Hepatocyte (in vitro differentiated cells): ENCODE measurements at regions not wholly inside any gene's neighbourhood (a gene's known extent, or its start where the extent isn't known, plus 50 kb on each side); places are given as distances from the start of the nearest gene placed in this dataset.

Experiments
- DNase-seq: peaks from one replicate; pipeline ENCODE4 v3.0.0-alpha.2; 2016; ENCODE audit warnings: low spot score
- H2AFZ ChIP-seq: fragments of 200-600 bp; sonication (generic); 2 replicates; pipeline ENCODE4 v1.6.0; 2016; ENCODE audit warnings: antibody characterized with exemption, mild to moderate bottlenecking
- H3K27ac ChIP-seq: fragments of 200-600 bp; sonication (generic); 2 replicates; pipeline ENCODE4 v1.5.1; 2016; ENCODE audit warnings: mild to moderate bottlenecking
- H3K27me3 ChIP-seq: fragments of 200-600 bp; sonication (generic); 2 replicates; pipeline ENCODE4 v1.6.1; 2016
- H3K36me3 ChIP-seq: fragments of 200-600 bp; sonication (generic); replicated peaks from 2 replicates; pipeline ENCODE4 v1.5.1; 2016; ENCODE audit warnings: low read depth; ENCODE audit not compliant: insufficient read depth
- H3K4me1 ChIP-seq: fragments of 200-600 bp; sonication (generic); 2 replicates; pipeline ENCODE4 v1.5.1; 2016; ENCODE audit warnings: mild to moderate bottlenecking, moderate library complexity; ENCODE audit not compliant: insufficient read depth
- H3K4me2 ChIP-seq: fragments of 200-600 bp; sonication (generic); 2 replicates; pipeline ENCODE4 v1.6.0; 2016
- H3K4me3 ChIP-seq: fragments of 200-600 bp; sonication (generic); 2 replicates; pipeline ENCODE4 v1.5.1; 2016; ENCODE audit warnings: mild to moderate bottlenecking
- H3K79me2 ChIP-seq: fragments of 200-600 bp; sonication (generic); 2 replicates; pipeline ENCODE4 v1.6.0; 2017; ENCODE audit warnings: mild to moderate bottlenecking
- H3K9me2 ChIP-seq: fragments of 200-600 bp; sonication (generic); replicated peaks from 2 replicates; pipeline ENCODE4 v1.6.0; 2017; ENCODE audit warnings: mild to moderate bottlenecking; ENCODE audit not compliant: insufficient read depth
- H3K9me3 ChIP-seq: fragments of 200-600 bp; sonication (generic); 2 replicates; pipeline ENCODE4 v1.5.1; 2016; ENCODE audit warnings: low read depth, mild to moderate bottlenecking
- H4K20me1 ChIP-seq: fragments of 200-600 bp; sonication (generic); 2 replicates; pipeline ENCODE4 v1.6.0; 2016; ENCODE audit warnings: mild to moderate bottlenecking; ENCODE audit not compliant: insufficient read depth, poor library complexity, severe bottlenecking
- CTCF ChIP-seq: fragments of 200-600 bp; sonication (generic); IDR thresholded peaks from 2 replicates; pipeline ENCODE4 v1.5.1; 2016; ENCODE audit warnings: antibody characterized with exemption, mild to moderate bottlenecking; ENCODE audit not compliant: poor library complexity
- EZH2 ChIP-seq: fragments of 200-600 bp; sonication (generic); IDR thresholded peaks from 2 replicates; pipeline ENCODE4 v1.6.1; 2016; ENCODE audit warnings: antibody characterized with exemption, mild to moderate bottlenecking, borderline replicate concordance
- EZH2phosphoT487 ChIP-seq: fragments of 200-600 bp; sonication (generic); IDR thresholded peaks from one replicate; pipeline ENCODE4 v1.6.1; 2018; ENCODE audit warnings: antibody characterized with exemption, mild to moderate bottlenecking, low read depth, moderate library complexity; ENCODE audit not compliant: unreplicated experiment, severe bottlenecking
- WGBS: methylation state at CpG from one replicate; pipeline ENCODE4 v1.1.6; 2016; ENCODE audit warnings: low lambda C conversion rate; ENCODE audit errors: missing lambda C conversion rate; 5-methylcytosine and 5-hydroxymethylcytosine counted together

- no peak for TF ChIP-seq EZH2
- TF ChIP-seq EZH2phosphoT487: no peak
- TF ChIP-seq CTCF: no peak
- no peak overlapping the region for H3K4me3 ChIP-seq
- no peaks in the 10 kb centered on the region for H4K20me1 ChIP-seq
- WGBS: 68% methylated on average over 3 of the region's 3 CpGs
- H3K9me2 ChIP-seq: no peaks in the 10 kb centered on the region
- DNase-seq: no peak
- no peak overlapping the region for H3K27ac ChIP-seq
- no peak overlapping the region for H2AFZ ChIP-seq
- H3K36me3 ChIP-seq: no peaks in the 10 kb centered on the region
- H3K9me3 ChIP-seq: no peaks in the 10 kb centered on the region
- no peak overlapping the region for H3K4me2 ChIP-seq
- peaks cover 13% of the 10 kb centered on the region for H3K79me2 ChIP-seq
- peaks cover 5% of the 10 kb centered on the region for H3K4me1 ChIP-seq
- H3K27me3 ChIP-seq: no peaks in the 10 kb centered on the region
Observed at GRCh38 chrX:10030570-10030969, 63.4 kb downstream of the CLDN34 start.

DNA sequence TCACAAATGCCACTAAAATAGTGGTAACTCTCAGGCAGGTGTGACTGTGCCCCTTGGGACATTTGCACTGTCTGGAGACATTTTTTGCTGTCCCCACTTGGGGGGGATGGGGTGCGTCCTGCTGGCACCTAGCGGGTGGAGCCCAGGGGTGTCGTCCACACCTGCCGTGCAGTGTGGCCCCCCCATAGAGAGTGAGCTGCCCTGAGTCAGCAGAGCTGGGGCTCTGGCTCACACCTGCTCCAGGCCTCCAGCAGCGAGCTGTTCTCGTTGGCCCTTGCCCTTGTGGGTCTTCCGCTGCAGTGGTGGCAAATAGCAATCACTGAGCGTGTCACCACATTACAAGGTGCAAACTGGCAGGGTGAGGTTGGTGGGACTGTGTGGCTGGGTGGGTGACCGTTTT lies 64.6 kb downstream of the CLDN34 start:
- Histone ChIP-seq H4K20me1 (no peaks in the 10 kb centered on the region), H3K9me2 (no peaks in the 10 kb centered on the region), H3K4me3 (no peak overlapping the region), H3K4me2 (no peak overlapping the region), H3K27me3 (no peaks in the 10 kb centered on the region), H3K27ac (no peak overlapping the region), H2AFZ (no peak overlapping the region), H3K36me3 (no peaks in the 10 kb centered on the region), H3K79me2 (peaks cover 10% of the 10 kb centered on the region), H3K4me1 (peaks cover 5% of the 10 kb centered on the region), H3K9me3 (no peaks in the 10 kb centered on the region)
- no peak for DNase-seq
- 84% methylated on average over 9 of the region's 9 CpGs for WGBS
- TF ChIP-seq EZH2 (no peak), CTCF (no peak), EZH2phosphoT487 (no peak)

DNA sequence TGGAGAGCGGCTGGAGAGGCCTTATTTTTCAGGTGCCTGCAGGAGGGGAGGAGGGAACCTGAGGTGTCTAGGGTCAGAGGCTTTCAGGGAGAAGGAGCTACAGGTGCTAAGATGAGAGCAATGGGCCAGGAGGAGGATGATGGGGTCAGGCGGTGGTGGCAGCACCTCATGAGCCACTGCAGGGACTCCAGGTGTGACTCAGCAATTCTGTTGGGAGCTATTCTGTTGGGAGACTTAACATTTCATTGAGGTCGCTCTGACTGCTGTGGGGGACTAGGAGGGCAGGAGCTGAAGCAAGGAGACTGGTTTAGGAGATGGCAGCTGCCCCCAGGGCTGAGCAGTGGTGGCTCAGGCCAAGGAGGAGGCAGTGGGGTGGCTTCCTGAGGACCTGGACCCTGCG lies 65.0 kb downstream of the CLDN34 start:
- no peak overlapping the region for H2AFZ ChIP-seq

More for the DNA sequence above, 65.0 kb downstream of the CLDN34 start:
- WGBS: 77% methylated on average over 4 of the region's 4 CpGs
- peaks cover 5% of the 10 kb centered on the region for H3K4me1 ChIP-seq
- peaks cover 10% of the 10 kb centered on the region for H3K79me2 ChIP-seq
- H3K4me2 ChIP-seq: no peak overlapping the region
- H3K36me3 ChIP-seq: no peaks in the 10 kb centered on the region
- H3K27ac ChIP-seq: no peak overlapping the region
- no peak for TF ChIP-seq CTCF
- TF ChIP-seq EZH2phosphoT487: no peak
- TF ChIP-seq EZH2: no peak
- no peak for DNase-seq
- no peaks in the 10 kb centered on the region for H3K9me3 ChIP-seq
- no peaks in the 10 kb centered on the region for H3K27me3 ChIP-seq
- H4K20me1 ChIP-seq: no peaks in the 10 kb centered on the region
- no peaks in the 10 kb centered on the region for H3K9me2 ChIP-seq
- no peak overlapping the region for H3K4me3 ChIP-seq
